GM12864 (cell line): ENCODE measurements at regions not wholly inside any gene's neighbourhood (a gene's known extent, or its start where the extent isn't known, plus 50 kb on each side); places are given as distances from the start of the nearest gene placed in this dataset.

Experiments
- DNase-seq: peaks from one replicate; pipeline ENCODE4 v3.0.0-alpha.2; 2011; ENCODE audit warnings: low read depth
- H3K4me3 ChIP-seq: 2 replicates; pipeline ENCODE4 v1.5.1; 2011; ENCODE audit warnings: mild to moderate bottlenecking, low read depth, low read length, control low read depth
- TF ChIP-seq, protein P1 (sequence below): IDR thresholded peaks from 2 replicates; pipeline ENCODE4 v1.5.1; 2011; ENCODE audit warnings: low read depth, mild to moderate bottlenecking, moderate library complexity, low read length, control low read depth, inconsistent platforms; ENCODE audit errors: missing control alignments

DNA sequence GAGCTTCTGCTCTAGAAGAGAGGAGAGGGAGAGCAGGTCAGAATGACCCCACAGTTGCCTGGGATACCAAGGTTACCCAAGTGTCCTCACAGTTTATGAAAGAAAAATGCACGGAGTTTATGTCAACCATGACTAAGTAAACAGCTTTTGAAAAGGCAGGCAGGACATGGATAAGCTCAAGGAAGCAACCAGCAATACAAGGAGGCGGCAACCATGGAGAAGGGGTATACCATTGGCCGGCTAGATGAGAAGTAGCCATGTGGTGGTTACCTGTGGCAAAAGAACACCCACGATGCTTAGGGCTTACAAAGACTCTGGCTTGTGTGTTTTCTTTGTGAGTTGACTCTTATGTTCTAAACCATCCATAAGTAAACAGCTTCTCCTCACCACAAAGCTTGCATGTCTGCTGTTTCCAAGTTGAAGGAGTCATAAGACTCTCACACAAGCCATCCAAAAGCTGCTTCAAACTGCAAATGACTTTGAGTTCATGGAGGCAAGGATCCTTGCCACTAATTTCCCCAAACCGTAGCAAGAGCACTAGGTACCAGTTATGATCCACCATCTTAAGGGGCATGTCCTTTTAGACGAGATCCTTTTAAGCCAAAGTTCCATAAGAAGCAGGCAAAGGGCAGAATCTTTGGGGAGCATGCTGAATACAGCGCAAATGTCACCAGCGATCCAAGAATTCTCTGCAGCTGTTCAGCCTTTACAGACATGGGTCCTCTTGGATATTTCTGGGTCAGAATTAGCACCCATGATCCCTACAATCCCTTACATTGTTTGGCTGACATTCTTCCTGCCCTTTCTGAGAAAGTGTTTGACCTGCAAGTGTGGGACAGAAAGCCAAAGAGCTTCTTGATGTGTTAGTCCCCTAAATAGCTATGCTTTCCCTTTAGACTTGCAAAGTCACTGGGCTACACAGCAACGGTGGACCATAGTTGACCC is 74.8 kb upstream of the IPO5 start:
- H3K4me3 ChIP-seq = no peak overlapping the region
- DNase-seq = no peak
- TF ChIP-seq, protein P1, sequence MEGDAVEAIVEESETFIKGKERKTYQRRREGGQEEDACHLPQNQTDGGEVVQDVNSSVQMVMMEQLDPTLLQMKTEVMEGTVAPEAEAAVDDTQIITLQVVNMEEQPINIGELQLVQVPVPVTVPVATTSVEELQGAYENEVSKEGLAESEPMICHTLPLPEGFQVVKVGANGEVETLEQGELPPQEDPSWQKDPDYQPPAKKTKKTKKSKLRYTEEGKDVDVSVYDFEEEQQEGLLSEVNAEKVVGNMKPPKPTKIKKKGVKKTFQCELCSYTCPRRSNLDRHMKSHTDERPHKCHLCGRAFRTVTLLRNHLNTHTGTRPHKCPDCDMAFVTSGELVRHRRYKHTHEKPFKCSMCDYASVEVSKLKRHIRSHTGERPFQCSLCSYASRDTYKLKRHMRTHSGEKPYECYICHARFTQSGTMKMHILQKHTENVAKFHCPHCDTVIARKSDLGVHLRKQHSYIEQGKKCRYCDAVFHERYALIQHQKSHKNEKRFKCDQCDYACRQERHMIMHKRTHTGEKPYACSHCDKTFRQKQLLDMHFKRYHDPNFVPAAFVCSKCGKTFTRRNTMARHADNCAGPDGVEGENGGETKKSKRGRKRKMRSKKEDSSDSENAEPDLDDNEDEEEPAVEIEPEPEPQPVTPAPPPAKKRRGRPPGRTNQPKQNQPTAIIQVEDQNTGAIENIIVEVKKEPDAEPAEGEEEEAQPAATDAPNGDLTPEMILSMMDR = no peak

- DNase-seq = no peak
- TF ChIP-seq, protein P1 = no peak
- no peak overlapping the region for H3K4me3 ChIP-seq
Measured at GRCh38 chr13:97879646-97880310, 73.7 kb upstream of the IPO5 start.

- no peak for DNase-seq
Measured at GRCh38 chr13:97880311-97880675, 73.2 kb upstream of the IPO5 start.

GRCh38 chr13:97881556-97881955 is 71.9 kb upstream of the IPO5 start:
- no peak for DNase-seq
- TF ChIP-seq, protein P1 = no peak
- no peak overlapping the region for H3K4me3 ChIP-seq

More at GRCh38 chr13:97880311-97880675, 73.2 kb upstream of the IPO5 start:
- no peak overlapping the region for H3K4me3 ChIP-seq
- TF ChIP-seq, protein P1 = no peak

DNA sequence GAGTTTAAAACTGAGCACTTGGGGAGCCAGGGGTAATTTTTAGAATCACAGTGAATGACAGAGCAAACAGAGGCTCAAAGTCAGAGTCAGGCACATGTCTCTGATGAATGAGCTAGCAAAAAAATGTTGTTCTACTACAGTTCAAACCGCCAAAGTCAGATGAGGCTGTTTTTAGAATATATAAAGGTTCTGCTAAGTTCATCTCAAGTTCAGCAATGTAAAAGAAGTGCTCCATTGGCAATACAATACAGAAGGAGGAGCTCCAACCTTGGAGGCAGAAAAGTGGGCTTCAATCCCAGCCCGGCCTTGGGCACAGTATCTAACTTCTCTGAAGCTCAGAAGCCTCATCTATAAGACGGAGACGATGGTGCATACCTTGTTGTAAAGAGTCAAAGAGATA is 70.1 kb upstream of the IPO5 start:
- DNase-seq = no peak
- no peak overlapping the region for H3K4me3 ChIP-seq
- TF ChIP-seq, protein P1 = no peak

DNA sequence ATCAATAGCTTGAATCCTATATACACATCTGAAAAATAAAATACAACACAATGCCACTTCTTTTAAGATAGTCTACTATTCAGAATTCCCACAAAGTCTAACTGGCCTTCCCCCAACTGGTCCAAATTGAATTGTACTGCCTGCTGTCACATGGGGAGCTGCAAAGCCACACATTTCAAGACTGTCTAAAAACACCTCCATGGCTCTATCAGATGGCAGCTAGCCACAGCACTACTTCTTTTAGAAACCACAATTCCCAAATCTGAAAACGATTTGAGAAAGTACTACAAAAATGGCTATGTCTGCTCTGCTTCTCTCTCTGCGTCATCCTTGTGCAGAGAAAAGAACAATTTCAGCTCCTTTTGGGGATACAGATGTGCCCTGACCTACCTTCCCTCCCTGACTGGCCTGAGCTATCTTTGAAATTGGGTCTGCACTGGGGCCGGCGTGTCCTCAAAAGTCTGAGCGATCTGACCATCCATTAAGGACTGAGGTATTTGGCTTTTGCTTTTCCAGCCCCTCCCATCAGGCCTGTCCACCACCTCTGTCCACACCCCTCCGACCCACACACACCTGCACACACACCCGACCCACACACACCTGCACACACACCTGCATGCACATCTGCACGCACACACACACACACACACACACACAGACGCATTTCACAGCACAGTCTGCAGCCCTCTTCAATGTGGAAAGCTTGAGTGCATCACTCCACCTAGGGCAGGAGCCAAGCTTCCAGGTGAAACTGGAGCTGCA is 68.6 kb upstream of the IPO5 start:
- TF ChIP-seq, protein P1 = no peak
- DNase-seq = no peak
- H3K4me3 ChIP-seq = no peak overlapping the region
